ENCODE measurements at regions not wholly inside any gene's neighbourhood (a gene's known extent, or its start where the extent isn't known, plus 50 kb on each side); places are given as distances from the start of the nearest gene placed in this dataset.
"Not testable (repeated sequence)": the region's sequence is repeated elsewhere in the genome, so short reads cannot be mapped to it uniquely, and the experiment has no call there.

- H3K4me1 Mint-ChIP-seq, result no peaks in the 10 kb centered on the region
- H3K9me3 Mint-ChIP-seq, result no peaks in the 10 kb centered on the region
- H3K36me3 Mint-ChIP-seq, result no peaks in the 10 kb centered on the region
- H3K4me3 Mint-ChIP-seq, result no peak overlapping the region
- ATAC-seq, result no peak
- no peaks in the 10 kb centered on the region for H3K27me3 Mint-ChIP-seq
- no peak overlapping the region for H3K27ac Mint-ChIP-seq
Measured at GRCh38 chr5:143525176-143525575, 121.7 kb upstream of the NR3C1 start.

- no peak for ATAC-seq
- no peaks in the 10 kb centered on the region for H3K27me3 Mint-ChIP-seq
Measured at GRCh38 chr5:143524338-143524945, 121.0 kb upstream of the NR3C1 start.

GRCh38 chr5:143521846-143522400, 118.4 kb upstream of the NR3C1 start:
- Mint-ChIP-seq H3K27me3 (no peaks in the 10 kb centered on the region), H3K27ac (no peak overlapping the region), H3K4me3 (no peak overlapping the region), H3K4me1 (no peaks in the 10 kb centered on the region), H3K9me3 (no peaks in the 10 kb centered on the region), H3K36me3 (no peaks in the 10 kb centered on the region)
- no peak for ATAC-seq

More at GRCh38 chr5:143524338-143524945, 121.0 kb upstream of the NR3C1 start:
- Mint-ChIP-seq H3K4me3 (no peak overlapping the region), H3K9me3 (no peaks in the 10 kb centered on the region), H3K27ac (no peak overlapping the region), H3K36me3 (no peaks in the 10 kb centered on the region), H3K4me1 (no peaks in the 10 kb centered on the region)

- H3K36me3 Mint-ChIP-seq, result no peaks in the 10 kb centered on the region
- H3K4me3 Mint-ChIP-seq, result no peak overlapping the region
- no peak for ATAC-seq
- no peaks in the 10 kb centered on the region for H3K9me3 Mint-ChIP-seq
- no peaks in the 10 kb centered on the region for H3K27me3 Mint-ChIP-seq
- peaks cover 3% of the 10 kb centered on the region for H3K4me1 Mint-ChIP-seq
- H3K27ac Mint-ChIP-seq, result no peak overlapping the region
Measured at GRCh38 chr5:143521141-143521540, 117.7 kb upstream of the NR3C1 start.

- peaks cover 14% of the 10 kb centered on the region for H3K4me1 Mint-ChIP-seq
- not testable (repeated sequence) for H3K4me3 Mint-ChIP-seq, H3K9me3 Mint-ChIP-seq, H3K36me3 Mint-ChIP-seq, H3K27me3 Mint-ChIP-seq, ATAC-seq, H3K27ac Mint-ChIP-seq
Measured at GRCh38 chr5:143519215-143519614, 115.7 kb upstream of the NR3C1 start.

- not testable (repeated sequence) for H3K27ac Mint-ChIP-seq, ATAC-seq, H3K36me3 Mint-ChIP-seq, H3K9me3 Mint-ChIP-seq, H3K27me3 Mint-ChIP-seq, H3K4me3 Mint-ChIP-seq
- peaks cover 14% of the 10 kb centered on the region for H3K4me1 Mint-ChIP-seq
Measured at GRCh38 chr5:143517824-143518223, 114.3 kb upstream of the NR3C1 start.

- Mint-ChIP-seq H3K4me3 (no peak overlapping the region), H3K4me1 (peaks cover 14% of the 10 kb centered on the region), H3K27ac (peak overlapping the region; percentile 4), H3K36me3 (no peaks in the 10 kb centered on the region), H3K9me3 (no peaks in the 10 kb centered on the region), H3K27me3 (no peaks in the 10 kb centered on the region)
- ATAC-seq, result peak; percentile 69
Measured at GRCh38 chr5:143516249-143516648, 112.8 kb upstream of the NR3C1 start.

- Mint-ChIP-seq H3K4me1 (peaks cover 14% of the 10 kb centered on the region), H3K36me3 (no peaks in the 10 kb centered on the region), H3K27me3 (no peaks in the 10 kb centered on the region), H3K27ac (peak overlapping the region; percentile 4), H3K9me3 (no peaks in the 10 kb centered on the region), H3K4me3 (no peak overlapping the region)
- peak; percentile 73 for ATAC-seq
Measured at GRCh38 chr5:143515829-143516228, 112.3 kb upstream of the NR3C1 start.

- ATAC-seq, result no peak
- Mint-ChIP-seq H3K4me1 (peaks cover 14% of the 10 kb centered on the region), H3K27ac (no peak overlapping the region), H3K4me3 (no peak overlapping the region), H3K9me3 (no peaks in the 10 kb centered on the region), H3K27me3 (no peaks in the 10 kb centered on the region), H3K36me3 (no peaks in the 10 kb centered on the region)
Measured at GRCh38 chr5:143514616-143515335, 111.3 kb upstream of the NR3C1 start.

GRCh38 chr5:143513720-143514119, 110.2 kb upstream of the NR3C1 start:
- ATAC-seq, result no peak
- Mint-ChIP-seq H3K9me3 (no peaks in the 10 kb centered on the region), H3K36me3 (no peaks in the 10 kb centered on the region), H3K4me3 (no peak overlapping the region), H3K27ac (no peak overlapping the region), H3K4me1 (peaks cover 14% of the 10 kb centered on the region), H3K27me3 (no peaks in the 10 kb centered on the region)

DNA sequence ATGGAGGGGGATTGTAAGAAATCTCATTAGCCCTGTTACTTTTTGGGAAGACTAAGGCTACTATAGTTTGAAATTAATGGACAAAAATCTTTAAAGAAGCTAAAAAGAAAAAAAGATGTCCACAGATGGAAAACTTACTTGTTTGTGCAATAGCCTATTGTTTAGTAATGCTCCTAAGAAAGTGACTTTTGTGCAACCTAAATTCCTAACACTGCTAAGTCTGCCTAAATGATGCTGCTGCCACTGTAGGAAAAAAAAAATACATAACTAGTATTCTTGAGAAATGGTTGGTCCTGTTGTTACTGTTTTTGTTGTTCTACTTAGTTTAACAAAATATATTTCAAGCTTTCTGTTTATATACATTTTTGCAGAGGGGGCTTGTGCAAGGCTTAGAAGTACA, 108.2 kb upstream of the NR3C1 start:
- no peaks in the 10 kb centered on the region for H3K9me3 Mint-ChIP-seq

GRCh38 chr5:143509758-143510221, 106.3 kb upstream of the NR3C1 start:
- no peaks in the 10 kb centered on the region for H3K27me3 Mint-ChIP-seq
- no peaks in the 10 kb centered on the region for H3K4me1 Mint-ChIP-seq
- no peak for ATAC-seq

More for the DNA sequence above, 108.2 kb upstream of the NR3C1 start:
- no peak overlapping the region for H3K27ac Mint-ChIP-seq
- peaks cover 14% of the 10 kb centered on the region for H3K4me1 Mint-ChIP-seq
- H3K36me3 Mint-ChIP-seq, result no peaks in the 10 kb centered on the region
- H3K4me3 Mint-ChIP-seq, result no peak overlapping the region
- no peak for ATAC-seq
- H3K27me3 Mint-ChIP-seq, result no peaks in the 10 kb centered on the region

DNA sequence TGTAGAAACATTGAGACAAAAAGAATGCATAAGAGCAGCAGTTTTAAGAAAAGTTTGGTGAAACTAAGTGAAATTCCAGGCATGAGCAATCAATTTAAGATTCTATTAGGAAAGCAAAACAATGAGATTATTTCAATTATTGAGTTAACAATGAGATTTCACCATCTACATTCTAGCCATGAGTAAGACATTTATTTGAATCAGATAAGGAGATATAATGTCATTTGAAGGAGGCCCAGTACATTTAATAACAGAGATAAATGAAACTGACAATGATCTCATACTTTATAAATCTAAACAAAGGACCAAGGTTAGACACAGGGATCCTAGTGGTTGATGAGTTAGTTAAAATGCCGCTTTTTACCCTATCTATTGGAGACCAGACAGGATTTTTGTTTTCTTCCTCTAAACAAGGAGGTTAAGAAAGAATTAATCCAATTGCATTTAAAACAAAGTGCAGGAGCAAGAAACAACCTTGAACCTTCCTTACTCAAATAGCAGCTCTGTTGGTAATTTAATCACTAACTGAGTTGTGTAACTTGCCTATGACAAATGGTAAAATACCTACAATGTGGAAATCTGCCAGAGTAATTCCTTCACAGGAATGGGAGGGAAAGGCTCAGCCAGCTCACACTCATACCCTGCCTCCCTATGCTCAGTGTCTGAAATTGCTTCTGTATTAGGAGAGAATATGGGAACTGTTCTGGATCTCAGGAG, 103.5 kb upstream of the NR3C1 start:
- Mint-ChIP-seq H3K27ac (no peak overlapping the region), H3K9me3 (peaks cover 3% of the 10 kb centered on the region), H3K4me1 (no peaks in the 10 kb centered on the region), H3K36me3 (no peaks in the 10 kb centered on the region), H3K27me3 (no peaks in the 10 kb centered on the region), H3K4me3 (no peak overlapping the region)
- ATAC-seq, result no peak

More at GRCh38 chr5:143509758-143510221, 106.3 kb upstream of the NR3C1 start:
- Mint-ChIP-seq H3K4me3 (no peak overlapping the region), H3K27ac (no peak overlapping the region), H3K36me3 (no peaks in the 10 kb centered on the region), H3K9me3 (peaks cover 3% of the 10 kb centered on the region)

- no peak for ATAC-seq
- Mint-ChIP-seq H3K27ac (no peak overlapping the region), H3K36me3 (no peaks in the 10 kb centered on the region)
Measured at GRCh38 chr5:143505934-143506333, 102.4 kb upstream of the NR3C1 start.

DNA sequence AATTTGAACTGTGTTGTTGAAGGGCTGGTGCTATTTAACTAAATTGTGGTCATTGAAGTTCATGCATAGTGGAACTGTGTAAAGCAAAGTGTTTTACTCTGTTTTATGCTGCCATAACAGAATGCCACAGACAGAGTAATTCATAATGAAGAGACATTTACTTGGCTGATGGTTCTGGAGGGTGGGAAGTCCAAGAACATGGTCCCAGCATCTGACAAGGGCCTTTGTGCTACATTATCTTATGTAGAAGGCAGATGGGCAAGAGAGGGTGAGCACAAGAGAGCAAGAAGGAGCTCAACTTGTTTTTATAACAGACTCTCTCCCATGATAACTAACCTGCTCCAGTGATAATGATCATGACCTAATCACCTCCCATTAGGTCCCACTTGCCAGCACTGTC, 101.9 kb upstream of the NR3C1 start:
- Mint-ChIP-seq H3K4me1 (no peaks in the 10 kb centered on the region), H3K9me3 (peaks cover 3% of the 10 kb centered on the region), H3K27me3 (no peaks in the 10 kb centered on the region), H3K36me3 (no peaks in the 10 kb centered on the region), H3K4me3 (no peak overlapping the region), H3K27ac (no peak overlapping the region)
- no peak for ATAC-seq

More at GRCh38 chr5:143505934-143506333, 102.4 kb upstream of the NR3C1 start:
- peaks cover 3% of the 10 kb centered on the region for H3K9me3 Mint-ChIP-seq
- H3K4me3 Mint-ChIP-seq, result no peak overlapping the region
- H3K4me1 Mint-ChIP-seq, result no peaks in the 10 kb centered on the region
- no peaks in the 10 kb centered on the region for H3K27me3 Mint-ChIP-seq

All from stimulated activated memory B cell treated with anti-CD40 and anti-IgM and Interleukin-4, amounts not matched to agents 10 μg/mL and 1 μg/mL and 100 μg/mL, for 72 hours (primary cell).